PC-3 (cell line): ENCODE measurements at regions not wholly inside any gene's neighbourhood (a gene's known extent, or its start where the extent isn't known, plus 50 kb on each side); places are given as distances from the start of the nearest gene placed in this dataset.

ENCODE experiments used
- ATAC-seq: fragments of 200-7000 bp; cut with Tn5 transposase; 2 replicates; pipeline ENCODE4 v1.9.1; 2020; ENCODE audit warnings: mild to moderate bottlenecking, moderate library complexity
- BruUV-seq: library from RNA; stranded (reverse); fragments of 400-500 nt; replicated peaks from 2 replicates; lab custom pipeline; 2021; lab: Mats Ljungman, UMichigan
- CTCF ChIA-PET: fragments of 300-600 bp; sonication (Branson Sonifier 250); formaldehyde crosslinking; loops from one replicate; lab custom pipeline; 2022; ENCODE audit warnings: antibody characterized with exemption; lab: Charles Lee
- POLR2A ChIA-PET: fragments of 300-600 bp; sonication (Branson Sonifier 250); formaldehyde crosslinking; loops from one replicate; lab custom pipeline; 2022; ENCODE audit warnings: antibody characterized with exemption; ENCODE audit not compliant: unreplicated experiment; lab: Charles Lee
- DNase-seq: peaks from one replicate; pipeline ENCODE4 v3.0.0-alpha.2; 2015
- H2AFZ ChIP-seq: fragments of 300-600 bp; sonication (generic); 2 replicates; pipeline ENCODE4 v1.6.0; 2016; ENCODE audit warnings: antibody characterized with exemption, low read length
- H3F3A ChIP-seq: fragments of 300-600 bp; sonication (generic); one replicate; pipeline ENCODE4 v1.6.0; 2017; ENCODE audit warnings: antibody characterized with exemption, low read length, control low read depth, mild to moderate bottlenecking; ENCODE audit not compliant: unreplicated experiment
- H3K27ac ChIP-seq: fragments of 300-600 bp; sonication (generic); 2 replicates; pipeline ENCODE4 v1.5.1; 2016; ENCODE audit warnings: mild to moderate bottlenecking, low read length
- H3K27me3 ChIP-seq: fragments of 300-600 bp; sonication (generic); 2 replicates; pipeline ENCODE4 v1.6.1; 2016; ENCODE audit warnings: low read length, mixed read lengths
- H3K36me3 ChIP-seq: fragments of 300-600 bp; sonication (generic); 2 replicates; pipeline ENCODE4 v1.6.1; 2016; ENCODE audit warnings: low read depth, mixed run types, low read length, mixed read lengths
- H3K4me1 ChIP-seq: fragments of 300-600 bp; sonication (generic); 2 replicates; pipeline ENCODE4 v1.5.1; 2016; ENCODE audit warnings: low read length; ENCODE audit not compliant: insufficient read depth
- H3K4me2 ChIP-seq: fragments of 300-600 bp; sonication (generic); 2 replicates; pipeline ENCODE4 v1.6.0; 2016; ENCODE audit warnings: low read length
- H3K4me3 ChIP-seq: fragments of 300-600 bp; sonication (generic); 2 replicates; pipeline ENCODE4 v1.5.1; 2016; ENCODE audit warnings: mild to moderate bottlenecking, low read length, mixed read lengths
- H3K79me2 ChIP-seq: fragments of 300-600 bp; sonication (generic); 2 replicates; pipeline ENCODE4 v1.6.1; 2017; ENCODE audit warnings: low read length, mixed read lengths
- H3K9ac ChIP-seq: fragments of 300-600 bp; sonication (generic); 2 replicates; pipeline ENCODE4 v1.6.0; 2016; ENCODE audit warnings: mild to moderate bottlenecking, low read length
- H3K9me2 ChIP-seq: fragments of 300-600 bp; sonication (generic); replicated peaks from 2 replicates; pipeline ENCODE4 v1.6.1; 2016; ENCODE audit warnings: mixed run types, low read length, mixed read lengths
- H3K9me3 ChIP-seq: fragments of 300-600 bp; sonication (generic); 2 replicates; pipeline ENCODE4 v1.6.1; 2016; ENCODE audit warnings: low read length, mixed read lengths
- H4K20me1 ChIP-seq: fragments of 300-600 bp; sonication (generic); 2 replicates; pipeline ENCODE4 v1.6.1; 2016; ENCODE audit warnings: low read length, mixed read lengths
- CTCF ChIP-seq: fragments of 300-600 bp; sonication (generic); conservative IDR thresholded peaks from 2 replicates; pipeline ENCODE4 v1.5.1; 2017; ENCODE audit warnings: antibody characterized with exemption, low read depth, mild to moderate bottlenecking, low read length
- EZH2 ChIP-seq: fragments of 300-600 bp; sonication (generic); IDR thresholded peaks from one replicate; pipeline ENCODE4 v1.6.1; 2017; ENCODE audit warnings: antibody characterized with exemption, mild to moderate bottlenecking, low read length; ENCODE audit not compliant: unreplicated experiment
- EZH2phosphoT487 ChIP-seq: fragments of 300-600 bp; sonication (generic); IDR thresholded peaks from 2 replicates; pipeline ENCODE4 v1.6.1; 2018; ENCODE audit warnings: mild to moderate bottlenecking, antibody characterized with exemption, low read length, borderline replicate concordance
- intact Hi-C: fragments of 100-400 bp; cut with micrococcal nuclease; formaldehyde crosslinking; loops from 2 replicates; pipeline ENCODE4 v1.9.0; 2023

- no TSS peak for BruUV-seq
- Histone ChIP-seq H3K27ac (no peak overlapping the region), H3F3A (no peaks in the 10 kb centered on the region), H3K9me3 (no peaks in the 10 kb centered on the region), H3K9ac (no peak overlapping the region), H3K4me3 (no peak overlapping the region), H3K79me2 (no peaks in the 10 kb centered on the region), H3K27me3 (no peaks in the 10 kb centered on the region), H4K20me1 (no peaks in the 10 kb centered on the region), H3K9me2 (no peaks in the 10 kb centered on the region), H3K4me1 (no peaks in the 10 kb centered on the region), H3K36me3 (no peaks in the 10 kb centered on the region), H3K4me2 (no peak overlapping the region), H2AFZ (no peak overlapping the region)
- intact Hi-C loops = no loop called here
- no peak for DNase-seq
- TF ChIP-seq CTCF (no peak), EZH2phosphoT487 (no peak), EZH2 (no peak)
- POLR2A ChIA-PET = no interaction called here
- ATAC-seq = no peak
- CTCF ChIA-PET = no interaction called here
Observed at GRCh38 chr4:11149612-11150259, 279.0 kb downstream of the HS3ST1 start.

GRCh38 chr4:11139871-11140270 is 288.8 kb downstream of the HS3ST1 start:
- Histone ChIP-seq H3K9me2 (no peaks in the 10 kb centered on the region), H3K4me2 (no peak overlapping the region), H3K27me3 (no peaks in the 10 kb centered on the region), H3K9ac (no peak overlapping the region), H3K27ac (no peak overlapping the region), H2AFZ (no peak overlapping the region), H3K4me1 (no peaks in the 10 kb centered on the region), H3K36me3 (no peaks in the 10 kb centered on the region), H3K9me3 (no peaks in the 10 kb centered on the region), H3K79me2 (no peaks in the 10 kb centered on the region), H3K4me3 (no peak overlapping the region), H3F3A (no peaks in the 10 kb centered on the region), H4K20me1 (no peaks in the 10 kb centered on the region)
- ChIA-PET CTCF (no interaction called here), POLR2A (no interaction called here)
- no TSS peak for BruUV-seq
- TF ChIP-seq EZH2 (no peak), CTCF (no peak), EZH2phosphoT487 (no peak)
- intact Hi-C loops = no loop called here
- ATAC-seq = no peak
- DNase-seq = no peak

GRCh38 chr4:11138964-11139363 is 289.7 kb downstream of the HS3ST1 start:
- Histone ChIP-seq H3K9me3 (no peaks in the 10 kb centered on the region), H3K4me2 (no peak overlapping the region), H2AFZ (no peak overlapping the region), H3K27ac (no peak overlapping the region), H3K9ac (no peak overlapping the region), H3K9me2 (no peaks in the 10 kb centered on the region), H3K79me2 (no peaks in the 10 kb centered on the region), H3K4me1 (no peaks in the 10 kb centered on the region), H4K20me1 (no peaks in the 10 kb centered on the region), H3F3A (no peaks in the 10 kb centered on the region), H3K36me3 (no peaks in the 10 kb centered on the region), H3K27me3 (no peaks in the 10 kb centered on the region), H3K4me3 (no peak overlapping the region)
- BruUV-seq = no TSS peak
- POLR2A ChIA-PET = no interaction called here
- CTCF ChIA-PET = no interaction called here
- ATAC-seq (no peak), DNase-seq (no peak)
- TF ChIP-seq CTCF (no peak), EZH2phosphoT487 (no peak), EZH2 (no peak)
- intact Hi-C loops = no loop called here
